IPS-18c (cell line): ENCODE measurements at regions not wholly inside any gene's neighbourhood (a gene's known extent, or its start where the extent isn't known, plus 50 kb on each side); places are given as distances from the start of the nearest gene placed in this dataset.

Experiments used
- H3K4me3 ChIP-seq: 2 replicates; pipeline ENCODE4 v1.7.0; 2013; ENCODE audit warnings: low read depth, mild to moderate bottlenecking, low read length, moderate library complexity; ENCODE audit not compliant: insufficient read depth
- H3K9me3 ChIP-seq: one replicate; pipeline ENCODE4 v1.6.1; 2013; ENCODE audit warnings: mild to moderate bottlenecking, low read length, moderate library complexity; ENCODE audit not compliant: control insufficient read depth, insufficient read depth

DNA sequence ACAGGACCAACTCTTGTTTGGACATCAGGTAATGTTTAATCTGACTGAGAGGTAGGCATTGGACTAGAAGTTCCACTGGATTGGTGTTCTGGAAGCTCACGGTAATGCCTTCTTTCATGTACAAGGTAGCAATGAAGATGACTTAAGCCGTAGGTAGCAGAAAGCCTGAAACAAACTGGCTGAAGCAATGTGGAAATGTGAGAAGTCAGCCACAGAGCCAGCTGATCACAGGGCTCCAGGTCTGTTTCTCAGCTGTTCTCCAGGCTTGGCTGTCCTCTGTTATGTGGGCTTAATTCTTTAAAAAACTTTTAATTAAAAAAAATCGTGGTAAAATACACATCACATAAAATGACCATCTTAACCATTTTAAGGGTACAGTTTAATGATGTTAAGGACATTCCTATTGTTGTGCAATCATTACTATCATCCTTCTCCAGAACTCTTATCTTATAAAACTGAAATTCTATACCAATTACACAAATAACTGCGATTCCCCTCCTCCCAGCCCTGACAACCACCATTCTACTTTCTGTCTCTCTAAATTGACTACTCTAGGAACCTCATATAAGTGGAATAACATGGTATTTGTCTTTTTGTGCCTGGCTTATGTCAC is 101.4 kb upstream of the ZNF32 start:
- Histone ChIP-seq H3K4me3 (no peak overlapping the region), H3K9me3 (no peaks in the 10 kb centered on the region)

DNA sequence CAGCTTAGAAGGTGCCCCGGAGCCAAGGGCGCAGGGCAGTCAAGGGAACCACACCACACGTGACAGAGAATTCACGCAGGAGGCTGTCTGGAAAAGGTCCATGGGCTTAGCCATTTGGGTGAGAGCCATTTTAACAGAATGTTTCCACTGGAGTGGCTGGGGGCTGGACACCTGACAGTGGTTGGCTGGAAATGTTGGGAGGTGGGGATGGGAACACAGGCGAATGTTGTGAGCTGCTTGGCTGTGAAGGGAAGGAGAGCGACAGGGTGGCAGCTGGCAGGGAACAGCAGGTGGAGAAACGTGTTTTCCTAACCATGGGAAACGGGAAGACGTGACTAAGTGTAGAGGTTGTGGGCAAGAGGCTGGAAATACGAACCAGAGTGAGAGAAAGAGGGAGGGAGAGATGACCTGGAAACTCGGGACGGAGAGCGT is 100.5 kb upstream of the ZNF32 start:
- H3K9me3 ChIP-seq: no peaks in the 10 kb centered on the region
- no peak overlapping the region for H3K4me3 ChIP-seq

DNA sequence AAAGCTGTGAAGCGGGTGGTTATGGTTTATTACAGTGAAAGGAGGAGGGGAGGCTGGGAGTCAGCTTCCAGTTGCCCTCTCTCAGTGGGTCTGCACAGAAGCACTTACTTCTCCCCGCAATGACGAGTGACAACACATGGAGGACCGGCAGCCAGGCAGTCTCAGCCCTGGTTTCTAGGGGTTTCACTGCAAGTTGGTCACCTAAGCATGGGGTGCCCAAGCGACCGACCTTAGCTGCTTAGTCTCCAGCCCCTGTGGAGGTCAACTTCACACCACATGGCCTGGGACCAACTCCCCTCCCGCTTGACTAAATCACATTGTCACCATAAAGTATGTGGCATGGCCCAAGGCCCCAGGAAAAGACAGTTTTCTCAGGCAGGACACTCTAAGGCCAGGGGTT is 99.9 kb upstream of the ZNF32 start:
- no peaks in the 10 kb centered on the region for H3K9me3 ChIP-seq
- no peak overlapping the region for H3K4me3 ChIP-seq

GRCh38 chr10:43746906-43747305 is 98.2 kb upstream of the ZNF32 start:
- H3K9me3 ChIP-seq: no peaks in the 10 kb centered on the region
- no peak overlapping the region for H3K4me3 ChIP-seq

DNA sequence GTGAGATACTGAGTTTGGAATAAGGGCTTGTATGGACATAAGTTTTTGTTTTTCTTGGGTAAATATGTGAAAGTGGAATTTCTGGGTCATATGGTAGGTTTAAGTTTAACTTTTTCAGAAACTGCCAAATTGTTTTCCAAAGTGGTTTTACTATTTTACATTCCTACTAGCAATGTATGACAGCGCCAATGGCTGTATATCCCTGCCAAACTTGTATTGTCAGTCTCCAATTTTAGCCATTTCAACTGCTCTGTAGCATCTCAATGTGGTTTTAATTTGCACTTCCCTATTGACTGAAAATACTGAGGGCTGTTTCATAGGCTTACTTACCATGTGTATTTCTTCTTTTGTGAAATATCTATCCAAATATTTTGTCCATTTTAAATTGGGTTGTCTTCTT is 90.5 kb upstream of the ZNF32 start:
- no peak overlapping the region for H3K4me3 ChIP-seq
- H3K9me3 ChIP-seq: no peaks in the 10 kb centered on the region

DNA sequence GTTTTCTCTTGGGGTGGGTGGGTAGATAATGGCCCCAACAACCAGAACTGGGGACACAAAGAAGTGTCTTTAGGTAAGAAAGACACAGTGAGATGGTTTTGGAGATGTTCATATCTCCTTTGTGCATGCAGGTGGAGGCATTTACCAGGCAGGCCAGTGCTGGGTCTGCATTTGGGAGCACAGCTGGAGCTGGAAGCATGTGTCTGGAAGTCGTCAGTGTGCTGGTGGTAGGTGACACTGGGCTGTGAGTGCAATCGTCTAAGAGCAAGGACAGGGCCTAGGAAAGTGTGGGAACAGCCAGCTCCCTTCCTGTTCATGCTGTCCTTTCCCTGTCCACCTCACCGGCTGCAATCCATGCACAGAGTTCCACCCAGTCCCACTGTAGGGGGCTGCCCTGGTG is 88.3 kb upstream of the ZNF32 start:
- H3K9me3 ChIP-seq: no peaks in the 10 kb centered on the region
- H3K4me3 ChIP-seq: no peak overlapping the region

- no peak overlapping the region for H3K4me3 ChIP-seq
Measured at GRCh38 chr10:43735907-43736306, 87.2 kb upstream of the ZNF32 start.

DNA sequence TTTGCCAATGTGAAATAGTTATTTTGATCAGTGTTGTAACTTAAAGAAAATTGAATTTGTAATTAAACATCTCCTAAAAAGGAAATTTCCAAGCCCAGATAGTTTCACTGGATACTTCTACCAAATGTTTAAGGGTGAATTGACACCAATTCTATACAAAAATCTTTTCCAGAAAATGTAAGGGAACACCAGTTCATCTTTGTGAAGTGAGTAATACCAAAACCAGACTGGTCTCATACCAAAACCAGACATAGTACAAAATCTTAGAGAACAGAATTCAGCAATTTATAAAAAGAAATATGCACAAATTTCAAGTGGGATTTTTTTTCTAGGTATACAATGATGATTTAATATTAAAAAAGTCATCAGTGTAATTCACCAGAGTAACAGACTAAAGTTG is 86.0 kb upstream of the ZNF32 start:
- Histone ChIP-seq H3K9me3 (peaks cover 2% of the 10 kb centered on the region), H3K4me3 (no peak overlapping the region)

More at GRCh38 chr10:43735907-43736306, 87.2 kb upstream of the ZNF32 start:
- no peaks in the 10 kb centered on the region for H3K9me3 ChIP-seq

DNA sequence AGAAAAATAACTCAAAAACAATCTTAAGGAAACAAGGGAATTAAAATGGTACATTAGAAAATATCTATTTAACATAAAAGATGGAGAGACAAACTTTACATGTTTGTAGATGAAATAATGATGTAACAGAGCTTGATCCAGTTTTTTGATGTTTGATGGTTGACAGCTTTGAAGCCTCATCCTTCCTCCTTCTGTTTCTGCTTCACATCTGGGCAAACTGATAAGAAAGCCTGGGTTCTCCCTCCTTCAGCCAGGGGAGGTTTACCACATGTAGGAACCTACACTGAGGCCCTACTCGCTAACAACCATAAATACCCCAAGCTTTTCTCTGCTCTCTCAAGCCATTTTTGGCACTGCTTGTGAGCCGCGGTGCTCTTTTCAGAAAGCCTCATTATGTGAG is 82.8 kb upstream of the ZNF32 start:
- H3K4me3 ChIP-seq: no peak overlapping the region
- H3K9me3 ChIP-seq: peaks cover 2% of the 10 kb centered on the region

GRCh38 chr10:43728425-43728824 is 79.7 kb upstream of the ZNF32 start:
- Histone ChIP-seq H3K9me3 (peaks cover 2% of the 10 kb centered on the region), H3K4me3 (no peak overlapping the region)

- Histone ChIP-seq H3K4me3 (no peak overlapping the region), H3K9me3 (peaks cover 2% of the 10 kb centered on the region)
Measured at GRCh38 chr10:43727935-43728334, 79.3 kb upstream of the ZNF32 start.

- Histone ChIP-seq H3K9me3 (no peaks in the 10 kb centered on the region), H3K4me3 (no peak overlapping the region)
Measured at GRCh38 chr10:43715334-43715733, 66.7 kb upstream of the ZNF32 start.

DNA sequence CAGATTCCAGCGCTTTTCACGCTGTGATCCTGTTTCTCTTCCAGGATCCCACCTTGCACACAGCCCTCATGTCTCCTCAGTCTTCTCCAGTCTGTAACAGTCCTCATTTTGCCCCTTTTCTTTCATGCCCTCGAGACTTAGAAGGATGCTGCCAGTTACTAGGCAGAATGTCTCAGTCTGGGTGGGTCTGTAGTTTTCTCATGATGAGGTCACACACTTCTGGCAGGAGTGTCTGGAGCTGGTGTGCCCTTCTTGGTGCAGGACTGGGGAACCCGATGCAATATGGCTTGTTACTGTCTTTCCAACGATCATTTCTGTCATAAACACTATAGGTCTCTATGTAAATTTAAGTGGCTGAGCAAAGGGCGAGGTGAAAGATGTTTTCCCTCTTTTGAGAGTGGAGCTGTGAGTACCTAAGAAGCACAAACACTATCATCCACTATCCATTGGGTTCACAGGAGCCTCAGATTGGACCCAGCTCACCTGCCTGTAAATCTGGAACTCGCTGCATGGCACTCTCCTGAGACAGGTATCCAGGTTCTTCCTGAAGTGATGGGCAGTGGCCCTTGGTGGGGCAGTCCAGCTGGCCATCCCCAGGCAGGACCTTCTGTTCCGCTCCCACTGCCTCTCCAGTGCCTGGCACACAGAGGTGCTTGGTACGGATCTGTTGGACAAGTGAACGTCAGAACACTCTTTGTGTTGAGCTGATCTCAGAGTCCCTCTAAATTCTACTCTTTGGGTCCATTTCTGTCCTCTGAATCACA is 64.3 kb upstream of the ZNF32 start:
- Histone ChIP-seq H3K9me3 (no peaks in the 10 kb centered on the region), H3K4me3 (no peak overlapping the region)

GRCh38 chr10:43710772-43711471 is 62.2 kb upstream of the ZNF32 start:
- Histone ChIP-seq H3K9me3 (no peaks in the 10 kb centered on the region), H3K4me3 (no peak overlapping the region)

DNA sequence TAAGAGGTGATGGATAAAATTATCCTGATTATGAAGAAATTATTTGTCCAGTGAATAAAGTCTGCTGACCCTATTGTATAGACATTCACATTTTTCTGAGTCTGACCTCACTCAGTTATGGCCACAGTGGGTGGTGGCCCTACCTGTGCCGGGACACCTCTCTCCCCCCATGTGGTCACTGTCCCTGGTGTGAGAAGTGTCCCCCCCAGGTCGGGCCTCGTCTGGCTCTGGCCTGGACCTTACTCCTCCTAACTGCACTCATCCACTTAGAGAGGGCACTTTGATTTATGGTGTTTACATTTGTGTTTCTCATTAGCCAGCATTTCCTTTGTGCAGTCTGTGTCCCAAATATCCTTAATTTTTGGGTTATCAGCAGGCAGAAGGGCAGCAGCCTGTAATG is 59.6 kb upstream of the ZNF32 start:
- Histone ChIP-seq H3K9me3 (no peaks in the 10 kb centered on the region), H3K4me3 (no peak overlapping the region)

DNA sequence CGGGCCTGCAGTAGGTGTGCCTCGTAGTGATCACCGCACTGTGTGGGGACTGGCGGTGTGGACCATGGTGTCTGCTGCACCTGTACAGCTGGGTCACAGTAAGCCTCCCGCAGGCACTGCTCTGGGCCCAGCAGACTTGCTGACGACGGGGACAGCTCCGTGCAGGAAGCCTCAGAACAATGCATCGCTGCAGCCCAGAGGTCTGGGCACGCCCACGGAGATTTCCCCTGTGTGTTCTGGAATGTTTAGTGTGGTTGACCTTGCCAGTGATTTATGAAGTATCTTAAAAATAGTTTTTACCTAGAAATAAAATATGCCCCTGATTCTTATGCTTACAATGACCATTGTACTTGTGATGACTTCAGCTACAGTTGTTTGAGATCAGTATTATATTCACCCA is 59.1 kb upstream of the ZNF32 start:
- Histone ChIP-seq H3K4me3 (no peak overlapping the region), H3K9me3 (no peaks in the 10 kb centered on the region)

GRCh38 chr10:43706166-43706565 is 57.5 kb upstream of the ZNF32 start:
- H3K4me3 ChIP-seq: no peak overlapping the region
- no peaks in the 10 kb centered on the region for H3K9me3 ChIP-seq

- no peak overlapping the region for H3K4me3 ChIP-seq
- H3K9me3 ChIP-seq: no peaks in the 10 kb centered on the region
Measured at GRCh38 chr10:43703286-43703685, 54.6 kb upstream of the ZNF32 start.
